ENCODE measurements at regions not wholly inside any gene's neighbourhood (a gene's known extent, or its start where the extent isn't known, plus 50 kb on each side); places are given as distances from the start of the nearest gene placed in this dataset.

- no peak overlapping the region for H3K27ac ChIP-seq
- H3K9me3 ChIP-seq: no peaks in the 10 kb centered on the region
- DNase-seq (ENCODE audit: low read depth in 1 of 2, low spot score in 1 of 2) (peak; percentile 69 to 78), ATAC-seq (peak; percentile 99 to 100), FAIRE-seq (no peak)
- TF ChIP-seq SMC3 (IDR thresholded peaks at IDR 0.05) (peak; percentile 64), TFCP2L1 (CRISPR knock-in tag; IDR thresholded peaks at IDR 0.05) (no peak), RAD21 (conservative IDR thresholded peaks at IDR 0.05 in 1 of 2, IDR thresholded peaks at IDR 0.05 in 1 of 2) (peak; percentile 63 to 64; a peak in 4 of 5 replicates), CTCF (IDR thresholded peaks at IDR 0.05) (peak; percentile 58)
- H3K4me3 ChIP-seq: peak overlapping the region; percentile 34; the same call in 1 of the 3 replicates
- H3K4me2 ChIP-seq: peak overlapping the region; percentile 80
- ChIA-PET CTCF (interaction anchor here (0.6 to 4.2 kb wide), 44 partner anchors 8 to 602 kb away, joined by 3 to 46 read pairs (median 4); partner anchors contain the start of genes CBX3 and NFE2L3), POLR2A (interaction anchor here (1.8 kb wide), 1 partner anchor 121 kb away, joined by 7 read pairs; no protein-coding TSS in a partner anchor)
- 3% methylated on average over 19 of the region's 19 CpGs for WGBS (ENCODE audit: missing lambda C conversion rate)
- peaks cover 6% of the 10 kb centered on the region; the same call in 1 of the 3 replicates for H3K4me1 ChIP-seq
Measured at GRCh38 chr7:26078437-26079336, 73.3 kb upstream of the NFE2L3 start.

GRCh38 chr7:26081638-26082037 lies 70.4 kb upstream of the NFE2L3 start:
- Histone ChIP-seq H3K4me2 (no peak overlapping the region), H3K27ac (no peak overlapping the region), H3K4me3 (no peak overlapping the region), H3K4me1 (peaks cover 6% of the 10 kb centered on the region; the same call in 1 of the 3 replicates), H3K9me3 (no peaks in the 10 kb centered on the region)
- TF ChIP-seq ZSCAN20 (CRISPR knock-in tag; IDR thresholded peaks at IDR 0.05) (no peak), BCL3 (IDR thresholded peaks at IDR 0.05) (no peak), NR3C1 (IDR thresholded peaks at IDR 0.05) (no peak), ELK1 (IDR thresholded peaks at IDR 0.05; ENCODE audit: low read depth, low read length) (no peak), HOXB13 (CRISPR knock-in tag; IDR thresholded peaks at IDR 0.05; ENCODE audit: low read depth) (no peak), USF2 (IDR thresholded peaks at IDR 0.05) (no peak), CBX2 (IDR thresholded peaks at IDR 0.05; ENCODE audit: borderline replicate concordance, low read depth) (no peak), ZNF302 (CRISPR knock-in tag; IDR thresholded peaks at IDR 0.05) (no peak), CHD2 (IDR thresholded peaks at IDR 0.05; ENCODE audit: low read length, partially characterized antibody) (no peak), BHLHE40 (IDR thresholded peaks at IDR 0.05; ENCODE audit: low read depth, low read length) (no peak), ATOH8 (CRISPR knock-in tag; IDR thresholded peaks at IDR 0.05; ENCODE audit: low read depth) (no peak), EHF (CRISPR knock-in tag; IDR thresholded peaks at IDR 0.05) (no peak), ZFP36 (IDR thresholded peaks at IDR 0.05; ENCODE audit: borderline replicate concordance, partially characterized antibody) (no peak), FOXS1 (CRISPR knock-in tag; IDR thresholded peaks at IDR 0.05) (no peak), EHMT2 (IDR thresholded peaks at IDR 0.05; ENCODE audit: low read depth) (no peak), FOSB (CRISPR knock-in tag; IDR thresholded peaks at IDR 0.05) (no peak), TP53 (CRISPR knock-in tag; IDR thresholded peaks at IDR 0.05) (no peak), JUN (IDR thresholded peaks at IDR 0.05) (no peak), HDAC2 (IDR thresholded peaks at IDR 0.05) (no peak)
- ChIA-PET POLR2A (no interaction called here), CTCF (interaction anchor here (0.9 to 4.2 kb wide), 7 partner anchors 8 to 586 kb away, joined by 3 to 46 read pairs (median 4); no protein-coding TSS in a partner anchor)
- 47% methylated on average over 2 of the region's 2 CpGs for WGBS (ENCODE audit: missing lambda C conversion rate)
- FAIRE-seq (no peak), DNase-seq (ENCODE audit: low read depth in 1 of 2, low spot score in 1 of 2) (no peak), ATAC-seq (peak; percentile 21 to 36; a peak in 2 of 6 replicates)

Measured in A549 (cell line).